HEK293 (cell line): ENCODE measurements at regions not wholly inside any gene's neighbourhood (a gene's known extent, or its start where the extent isn't known, plus 50 kb on each side); places are given as distances from the start of the nearest gene placed in this dataset.
A peak's percentile ranks its signal among the peaks of the same experiment; 100 is the strongest.

Experiments used
- CTCF ChIA-PET: fragments of 350-600 bp; formaldehyde crosslinking; extraction: SDS; loops from one replicate; lab custom pipeline; 2021; ENCODE audit warnings: antibody characterized with exemption; lab: Yijun Ruan, JAX
- POLR2A ChIA-PET: fragments of 300-600 bp; formaldehyde crosslinking; extraction: SDS; loops from one replicate; lab custom pipeline; 2020; ENCODE audit warnings: antibody characterized with exemption, inconsistent platforms; lab: Yijun Ruan, JAX
- H3K27ac ChIP-seq: fragments of 200-500 bp; sonication (Bioruptor generic); 2 replicates; pipeline ENCODE4 v1.5.1; 2014; ENCODE audit warnings: low read depth, low read length, control low read depth, inconsistent platforms; ENCODE audit errors: extremely low read depth
- H3K36me3 ChIP-seq, 2 experiments: fragments of 200-500 bp in 1 of 2; sonication (Bioruptor generic) in 1 of 2; 1 replicate in 1 of 2; 2 replicates in 1 of 2; pipeline ENCODE4 v1.5.1; 2014 to 2017; ENCODE audit warnings: inconsistent platforms in 2 of 2, low read length in 2 of 2; ENCODE audit not compliant: control insufficient read depth in 2 of 2, insufficient read depth in 1 of 2
- H3K4me1 ChIP-seq: fragments of 200-500 bp; sonication (Bioruptor generic); 2 replicates; pipeline ENCODE4 v1.5.1; 2014; ENCODE audit warnings: mild to moderate bottlenecking, low read length, inconsistent platforms; ENCODE audit not compliant: control insufficient read depth, insufficient read depth
- H3K4me3 ChIP-seq: 2 replicates; pipeline ENCODE4 v1.5.1; 2011; ENCODE audit warnings: low read depth, mild to moderate bottlenecking, control low read depth, low read length, moderate library complexity
- H3K9me3 ChIP-seq: fragments of 200-500 bp; sonication (Bioruptor generic); 2 replicates; pipeline ENCODE4 v1.5.1; 2014; ENCODE audit warnings: low read depth, low read length, inconsistent platforms; ENCODE audit not compliant: control insufficient read depth, insufficient read depth
- BCL11B ChIP-seq: fragments of 450-650 bp; formaldehyde crosslinking; IDR thresholded peaks from 2 replicates; pipeline ENCODE4 v1.5.1; 2016; ENCODE audit warnings: low read depth, missing biosample characterization, missing genetic modification characterization
- CTCF ChIP-seq: fragments of 450-650 bp; formaldehyde crosslinking; IDR thresholded peaks from 2 replicates; pipeline ENCODE4 v1.5.1; 2016; ENCODE audit warnings: missing biosample characterization, missing genetic modification characterization
- EGR2 ChIP-seq: fragments of 450-650 bp; formaldehyde crosslinking; IDR thresholded peaks from 2 replicates; pipeline ENCODE4 v1.5.1; 2016; ENCODE audit warnings: low read depth, missing biosample characterization, missing genetic modification characterization
- KLF9 ChIP-seq: fragments of 450-650 bp; formaldehyde crosslinking; IDR thresholded peaks from 2 replicates; pipeline ENCODE4 v1.5.1; 2016; ENCODE audit warnings: missing biosample characterization, missing genetic modification characterization, low read depth
- SP7 ChIP-seq: fragments of 450-650 bp; formaldehyde crosslinking; IDR thresholded peaks from 2 replicates; pipeline ENCODE4 v1.5.1; 2016; ENCODE audit warnings: missing biosample characterization, missing genetic modification characterization
- YY2 ChIP-seq: fragments of 450-650 bp; formaldehyde crosslinking; IDR thresholded peaks from 2 replicates; pipeline ENCODE4 v1.5.1; 2016; ENCODE audit warnings: missing biosample characterization, missing genetic modification characterization
- ZBTB17 ChIP-seq: fragments of 450-650 bp; formaldehyde crosslinking; IDR thresholded peaks from 2 replicates; pipeline ENCODE4 v1.5.1; 2016; ENCODE audit warnings: missing biosample characterization, missing genetic modification characterization
- ZFHX2 ChIP-seq: fragments of 450-650 bp; formaldehyde crosslinking; conservative IDR thresholded peaks from 2 replicates; pipeline ENCODE4 v1.5.1; 2016; ENCODE audit warnings: missing biosample characterization, missing genetic modification characterization
- ZFP37 ChIP-seq: fragments of 450-650 bp; formaldehyde crosslinking; IDR thresholded peaks from 2 replicates; pipeline ENCODE4 v1.5.1; 2016; ENCODE audit warnings: missing biosample characterization, missing genetic modification characterization
- ZFP41 ChIP-seq: fragments of 450-650 bp; formaldehyde crosslinking; IDR thresholded peaks from 2 replicates; pipeline ENCODE4 v1.5.1; 2016; ENCODE audit warnings: missing biosample characterization, missing genetic modification characterization, borderline replicate concordance
- ZIC2 ChIP-seq: fragments of 450-650 bp; formaldehyde crosslinking; IDR thresholded peaks from 2 replicates; pipeline ENCODE4 v1.5.1; 2016; ENCODE audit warnings: missing biosample characterization, missing genetic modification characterization
- ZNF133 ChIP-seq: fragments of 450-650 bp; formaldehyde crosslinking; IDR thresholded peaks from 2 replicates; pipeline ENCODE4 v1.5.1; 2016; ENCODE audit warnings: missing biosample characterization, missing genetic modification characterization
- ZNF140 ChIP-seq: fragments of 450-650 bp; formaldehyde crosslinking; IDR thresholded peaks from 2 replicates; pipeline ENCODE4 v1.5.1; 2016; ENCODE audit warnings: missing biosample characterization, missing genetic modification characterization
- ZNF19 ChIP-seq: fragments of 450-650 bp; formaldehyde crosslinking; IDR thresholded peaks from 2 replicates; pipeline ENCODE4; 2016; ENCODE audit warnings: missing biosample characterization, missing genetic modification characterization, low read depth
- ZNF248 ChIP-seq: fragments of 450-650 bp; formaldehyde crosslinking; IDR thresholded peaks from 2 replicates; pipeline ENCODE4 v1.5.1; 2017; ENCODE audit warnings: missing biosample characterization, missing genetic modification characterization
- ZNF274 ChIP-seq, 2 experiments: fragments of 200-500 bp in 1 of 2; fragments of 450-650 bp in 1 of 2; sonication (Bioruptor generic) in 1 of 2; formaldehyde crosslinking in 1 of 2; IDR thresholded peaks; 2 replicates each; pipeline versions ENCODE4 v1.5.1 to v1.6.1; 2014 to 2016; ENCODE audit warnings: borderline replicate concordance in 1 of 2, inconsistent platforms in 1 of 2, low read length in 1 of 2, missing biosample characterization in 1 of 2, missing genetic modification characterization in 1 of 2
- ZNF292 ChIP-seq: fragments of 450-650 bp; formaldehyde crosslinking; IDR thresholded peaks from 2 replicates; pipeline ENCODE4 v1.5.1; 2016; ENCODE audit warnings: low read depth, missing biosample characterization, missing genetic modification characterization, borderline replicate concordance
- ZNF366 ChIP-seq: fragments of 450-650 bp; formaldehyde crosslinking; conservative IDR thresholded peaks from 2 replicates; pipeline ENCODE4 v1.5.1; 2016; ENCODE audit warnings: missing biosample characterization, missing genetic modification characterization
- ZNF426 ChIP-seq: fragments of 450-650 bp; formaldehyde crosslinking; IDR thresholded peaks from 2 replicates; pipeline ENCODE4 v1.5.1; 2017; ENCODE audit warnings: missing biosample characterization, missing genetic modification characterization, mild to moderate bottlenecking, inconsistent platforms, moderate library complexity
- ZNF513 ChIP-seq: fragments of 450-650 bp; IDR thresholded peaks from 2 replicates; pipeline ENCODE4 v1.5.1; 2018; ENCODE audit warnings: missing biosample characterization, missing genetic modification characterization
- ZNF529 ChIP-seq: fragments of 450-650 bp; formaldehyde crosslinking; IDR thresholded peaks from 2 replicates; pipeline ENCODE4 v1.5.1; 2017; ENCODE audit warnings: missing genetic modification characterization, missing biosample characterization; ENCODE audit not compliant: insufficient replicate concordance
- ZNF558 ChIP-seq: fragments of 450-650 bp; formaldehyde crosslinking; IDR thresholded peaks from 2 replicates; pipeline ENCODE4 v1.5.1; 2016; ENCODE audit warnings: missing biosample characterization, missing genetic modification characterization
- ZNF624 ChIP-seq: fragments of 450-650 bp; formaldehyde crosslinking; IDR thresholded peaks from 2 replicates; pipeline ENCODE4 v1.5.1; 2017; ENCODE audit warnings: missing biosample characterization, missing genetic modification characterization
- ZNF76 ChIP-seq: fragments of 450-650 bp; formaldehyde crosslinking; IDR thresholded peaks from 2 replicates; pipeline ENCODE4; 2016; ENCODE audit warnings: low read depth, missing biosample characterization, missing genetic modification characterization, borderline replicate concordance
- ZNF777 ChIP-seq: fragments of 450-650 bp; formaldehyde crosslinking; IDR thresholded peaks from 2 replicates; pipeline ENCODE4 v1.5.1; 2017; ENCODE audit warnings: missing biosample characterization, missing genetic modification characterization, borderline replicate concordance
- ZNF843 ChIP-seq: fragments of 450-650 bp; formaldehyde crosslinking; IDR thresholded peaks from 2 replicates; pipeline ENCODE4 v1.5.1; 2016; ENCODE audit warnings: missing biosample characterization, missing genetic modification characterization

- Histone ChIP-seq H3K4me3 (no peak overlapping the region), H3K9me3 (no peaks in the 10 kb centered on the region; the same call in 1 of the 2 replicates), H3K36me3 (no peaks in the 10 kb centered on the region), H3K4me1 (no peaks in the 10 kb centered on the region), H3K27ac (no peak overlapping the region)
- CTCF ChIA-PET = interaction anchor here (0.7 to 2.1 kb wide), 3 partner anchors 10 to 119 kb away, joined by 3 to 4 read pairs (median 4); no protein-coding TSS in a partner anchor
- TF ChIP-seq ZNF366 (tag by site-specific recombination) = 0 out of 2 replicates have a peak, but pooled peaks have one; percentile 43
- TF ChIP-seq ZNF76 = no peak
- TF ChIP-seq ZNF843 (tag by site-specific recombination) = no peak
- TF ChIP-seq CTCF (tag by site-specific recombination) = no peak
- no peak for TF ChIP-seq KLF9 (tag by site-specific recombination)
- TF ChIP-seq ZNF624 (tag by site-specific recombination) = no peak
- TF ChIP-seq ZIC2 = no peak
- TF ChIP-seq ZNF140 = no peak
- POLR2A ChIA-PET = no interaction called here
Measured at GRCh38 chr17:65413390-65413789, 148.1 kb downstream of the AXIN2 start.

- H3K36me3 ChIP-seq = no peaks in the 10 kb centered on the region
- no peaks in the 10 kb centered on the region for H3K4me1 ChIP-seq
- H3K4me3 ChIP-seq = no peak overlapping the region
- POLR2A ChIA-PET = no interaction called here
- no peaks in the 10 kb centered on the region; the same call in 1 of the 2 replicates for H3K9me3 ChIP-seq
- no peak overlapping the region for H3K27ac ChIP-seq
- TF ChIP-seq SP7 (tag by site-specific recombination) (no peak), ZFHX2 (tag by site-specific recombination) (no peak), ZNF274 (IDR thresholded peaks at IDR 0.05; ENCODE audit: low read length) (no peak), ZNF274 (tag by site-specific recombination; IDR thresholded peaks at IDR 0.05; ENCODE audit: borderline replicate concordance) (no peak), BCL11B (tag by site-specific recombination) (no peak), ZNF777 (tag by site-specific recombination) (no peak), ZNF19 (no peak), ZNF426 (tag by site-specific recombination) (no peak), ZNF513 (tag by site-specific recombination) (no peak), ZNF292 (no peak), ZBTB17 (tag by site-specific recombination) (no peak), ZFP37 (no peak), EGR2 (no peak), ZNF558 (tag by site-specific recombination) (no peak), ZFP41 (tag by site-specific recombination) (no peak), YY2 (tag by site-specific recombination) (no peak), ZIC2 (no peak), ZNF529 (no peak), ZNF248 (tag by site-specific recombination) (no peak), ZNF133 (no peak)
- CTCF ChIA-PET = no interaction called here
Measured at GRCh38 chr17:65409381-65409780, 152.1 kb downstream of the AXIN2 start.
